ENCODE measurements at regions not wholly inside any gene's neighbourhood (a gene's known extent, or its start where the extent isn't known, plus 50 kb on each side); places are given as distances from the start of the nearest gene placed in this dataset.
"Not testable (repeated sequence)": the region's sequence is repeated elsewhere in the genome, so short reads cannot be mapped to it uniquely, and the experiment has no call there.

DNA sequence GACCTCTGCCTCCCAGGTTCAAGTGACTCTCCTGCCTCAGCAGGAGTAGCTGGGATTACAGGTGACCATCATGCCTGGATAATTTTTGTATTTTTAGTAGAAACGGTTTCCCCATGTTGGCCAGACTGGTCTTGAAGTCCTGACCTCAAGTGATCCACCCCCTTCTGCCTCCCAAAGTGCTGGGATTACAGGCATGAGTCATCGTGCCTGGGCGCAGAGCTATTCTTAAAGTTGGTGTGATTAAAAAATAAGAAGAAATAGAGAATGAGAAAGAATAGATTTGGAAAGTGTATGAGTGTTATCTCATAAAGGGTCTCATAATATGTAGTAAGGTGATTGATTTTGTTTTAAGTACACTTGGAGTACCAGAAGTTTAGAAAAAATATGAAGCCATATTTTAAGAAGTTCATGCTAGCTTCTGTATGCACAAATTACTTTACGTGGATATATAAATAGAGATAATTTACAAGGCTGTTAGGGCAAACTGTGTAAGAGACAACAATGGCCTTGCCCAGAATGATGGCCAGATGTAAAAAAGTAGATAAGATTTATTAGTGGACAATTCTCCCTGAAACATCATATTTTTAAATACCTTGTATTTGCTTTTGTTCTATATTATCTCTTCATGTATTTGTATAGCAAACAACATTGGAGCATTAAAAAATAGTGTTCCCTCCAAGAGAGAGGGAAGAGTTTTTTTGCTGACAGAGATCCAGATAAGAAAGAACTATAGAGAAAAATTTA is 1108.5 kb downstream of the SLC16A7 start:
- Mint-ChIP-seq H3K27ac (no peak overlapping the region), H3K27me3 (no peaks in the 10 kb centered on the region), H3K36me3 (ENCODE audit: insufficient read depth) (no peaks in the 10 kb centered on the region), H3K9me3 (peaks cover 5% of the 10 kb centered on the region in 2 donors), H3K4me3 (no peak overlapping the region), H3K4me1 (ENCODE audit: low read depth in 2 of 2) (no peaks in the 10 kb centered on the region)
- no peak for ATAC-seq (replicated peaks)
- DNase-seq: no peak

DNA sequence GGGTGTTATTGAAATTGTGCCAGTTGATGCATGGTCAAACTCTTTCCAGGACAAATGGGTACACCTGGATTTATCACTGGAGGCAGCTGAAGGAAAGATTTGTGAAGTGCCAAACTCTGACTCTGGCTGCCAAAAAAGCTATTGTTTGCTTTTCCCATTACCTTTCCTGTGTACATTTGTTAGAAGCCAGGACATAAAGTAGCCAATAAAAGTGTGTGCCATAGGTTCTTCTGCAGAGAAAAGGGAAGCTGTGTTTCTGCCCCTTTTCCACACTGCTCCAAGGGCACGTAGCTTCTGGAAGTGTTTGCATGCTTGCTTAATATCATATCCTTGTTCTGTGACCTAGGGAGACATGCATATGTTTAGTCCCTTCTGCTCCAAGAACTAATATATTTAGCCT is 1114.4 kb downstream of the SLC16A7 start:
- DNase-seq (no peak), ATAC-seq (replicated peaks) (no peak)
- H3K27ac Mint-ChIP-seq: no peak overlapping the region

DNA sequence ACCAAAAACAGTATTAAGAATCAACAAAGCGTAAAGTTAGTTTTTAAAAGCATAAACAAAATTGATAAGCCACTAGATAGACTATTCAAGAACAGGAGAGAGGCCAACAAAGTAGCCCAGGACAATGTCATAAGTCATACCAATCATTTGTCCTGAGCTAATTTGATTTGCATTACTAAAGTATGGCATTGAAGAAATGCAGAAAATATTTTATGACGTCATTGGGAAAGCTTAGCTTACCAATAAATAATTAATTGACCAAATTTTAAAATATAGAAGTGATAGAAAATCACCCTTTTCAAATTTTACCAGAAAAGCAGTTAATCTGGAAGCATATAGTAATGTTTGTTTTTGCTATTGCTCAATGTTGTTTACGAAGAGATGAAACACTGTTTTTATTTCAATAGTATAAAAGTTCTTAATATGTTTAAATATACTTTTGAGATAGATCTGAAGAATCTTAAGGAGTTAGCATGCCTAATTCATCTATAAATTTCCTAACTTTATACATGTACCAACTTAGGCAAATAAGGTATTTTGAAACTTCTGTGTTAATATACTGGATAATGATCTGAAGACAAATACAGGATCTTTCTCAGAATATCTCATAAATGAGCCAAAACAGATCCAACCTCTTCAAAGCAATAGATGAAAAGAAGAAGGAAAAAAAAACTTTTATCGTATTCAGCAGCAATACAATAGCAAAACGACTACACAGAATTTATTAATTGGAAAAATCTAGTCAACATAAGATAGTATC is 1118.5 kb downstream of the SLC16A7 start:
- no peaks in the 10 kb centered on the region for H3K4me1 Mint-ChIP-seq (ENCODE audit: low read depth in 2 of 2)

More for the DNA sequence above, 1114.4 kb downstream of the SLC16A7 start:
- Mint-ChIP-seq H3K36me3 (ENCODE audit: insufficient read depth) (no peaks in the 10 kb centered on the region), H3K4me3 (no peak overlapping the region), H3K4me1 (ENCODE audit: low read depth in 2 of 2) (no peaks in the 10 kb centered on the region), H3K27me3 (no peaks in the 10 kb centered on the region), H3K9me3 (peaks cover 0 to 10% of the 10 kb centered on the region in 2 donors)

DNA sequence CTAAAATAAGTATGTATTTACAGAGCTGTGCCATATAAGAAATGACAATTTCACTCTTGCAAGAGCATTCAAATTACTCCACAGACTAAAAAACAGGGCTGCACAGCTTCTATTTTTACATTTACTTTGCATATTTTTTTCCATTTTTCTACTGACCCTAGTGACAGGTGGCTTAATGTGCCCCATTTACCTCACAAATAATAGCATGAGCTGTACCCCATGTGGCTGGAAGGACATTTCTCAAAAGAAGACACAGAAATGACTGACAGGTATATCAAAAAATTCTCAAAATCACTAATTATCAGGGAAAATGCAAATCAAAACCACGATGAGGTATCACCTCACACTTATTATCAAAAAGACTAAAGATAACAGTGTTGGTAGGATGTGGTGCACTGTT is 1128.6 kb downstream of the SLC16A7 start:
- no peaks in the 10 kb centered on the region for H3K36me3 Mint-ChIP-seq (ENCODE audit: insufficient read depth)
- no peak overlapping the region for H3K27ac Mint-ChIP-seq
- peaks cover 0 to 2% of the 10 kb centered on the region in 2 donors for H3K9me3 Mint-ChIP-seq
- DNase-seq (no peak), ATAC-seq (replicated peaks) (no peak)
- H3K27me3 Mint-ChIP-seq: no peaks in the 10 kb centered on the region
- no peaks in the 10 kb centered on the region for H3K4me1 Mint-ChIP-seq (ENCODE audit: low read depth in 2 of 2)
- no peak overlapping the region for H3K4me3 Mint-ChIP-seq

More for the DNA sequence above, 1118.5 kb downstream of the SLC16A7 start:
- DNase-seq (no peak), ATAC-seq (replicated peaks) (no peak)
- Mint-ChIP-seq H3K27me3 (no peaks in the 10 kb centered on the region), H3K36me3 (ENCODE audit: insufficient read depth) (no peaks in the 10 kb centered on the region), H3K27ac (no peak overlapping the region), H3K4me3 (no peak overlapping the region), H3K9me3 (peaks cover 7 to 12% of the 10 kb centered on the region in 2 donors)

DNA sequence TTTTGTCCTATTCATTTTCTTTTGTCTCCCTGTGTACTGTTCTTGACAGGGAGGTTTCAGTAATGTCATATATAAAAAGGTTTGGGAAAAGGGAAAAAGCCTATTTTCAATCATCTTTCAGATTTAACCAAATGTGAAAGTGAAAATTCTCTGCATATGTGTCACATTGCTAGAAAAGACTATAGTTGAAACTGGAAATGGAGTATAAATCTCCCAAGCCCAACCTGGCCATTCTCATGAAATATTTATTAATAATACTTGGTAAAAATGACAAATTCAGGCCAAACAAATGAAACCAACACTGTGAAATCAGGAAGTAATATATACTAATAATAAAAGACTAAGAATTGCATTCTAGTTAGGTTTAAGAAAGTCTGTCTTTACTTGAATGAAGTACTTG is 1129.2 kb downstream of the SLC16A7 start:
- no peak overlapping the region for H3K4me3 Mint-ChIP-seq
- no peak overlapping the region for H3K27ac Mint-ChIP-seq
- ATAC-seq (replicated peaks) (no peak), DNase-seq (no peak)
- no peaks in the 10 kb centered on the region for H3K27me3 Mint-ChIP-seq
- H3K36me3 Mint-ChIP-seq (ENCODE audit: insufficient read depth): no peaks in the 10 kb centered on the region
- H3K4me1 Mint-ChIP-seq (ENCODE audit: low read depth in 2 of 2): no peaks in the 10 kb centered on the region
- peaks cover 0 to 2% of the 10 kb centered on the region in 2 donors for H3K9me3 Mint-ChIP-seq

DNA sequence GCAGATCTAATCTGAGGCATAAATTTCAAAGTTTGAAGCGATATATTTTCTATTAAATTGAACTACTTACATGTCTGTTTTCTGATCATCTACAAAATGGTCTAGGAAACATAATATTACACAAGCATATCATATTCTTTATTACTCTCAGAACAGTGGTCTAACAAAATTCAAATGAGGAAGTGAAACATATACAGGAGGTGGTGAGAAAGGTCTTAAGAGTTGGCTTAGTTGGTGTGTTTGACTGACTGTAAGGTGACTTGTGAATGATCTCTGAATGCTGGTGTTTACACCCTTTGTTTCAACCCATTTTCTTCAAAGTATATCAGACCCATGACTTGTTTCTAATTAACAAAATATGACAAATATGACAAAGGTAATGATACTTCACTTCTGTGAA is 1156.8 kb downstream of the SLC16A7 start:
- no peaks in the 10 kb centered on the region for H3K4me1 Mint-ChIP-seq (ENCODE audit: low read depth in 2 of 2)
- no peak overlapping the region for H3K4me3 Mint-ChIP-seq
- H3K9me3 Mint-ChIP-seq: peaks cover 15 to 26% of the 10 kb centered on the region in 2 donors
- no peaks in the 10 kb centered on the region for H3K27me3 Mint-ChIP-seq
- no peaks in the 10 kb centered on the region for H3K36me3 Mint-ChIP-seq (ENCODE audit: insufficient read depth)
- ATAC-seq (replicated peaks) (no peak), DNase-seq (no peak)
- H3K27ac Mint-ChIP-seq: no peak overlapping the region

DNA sequence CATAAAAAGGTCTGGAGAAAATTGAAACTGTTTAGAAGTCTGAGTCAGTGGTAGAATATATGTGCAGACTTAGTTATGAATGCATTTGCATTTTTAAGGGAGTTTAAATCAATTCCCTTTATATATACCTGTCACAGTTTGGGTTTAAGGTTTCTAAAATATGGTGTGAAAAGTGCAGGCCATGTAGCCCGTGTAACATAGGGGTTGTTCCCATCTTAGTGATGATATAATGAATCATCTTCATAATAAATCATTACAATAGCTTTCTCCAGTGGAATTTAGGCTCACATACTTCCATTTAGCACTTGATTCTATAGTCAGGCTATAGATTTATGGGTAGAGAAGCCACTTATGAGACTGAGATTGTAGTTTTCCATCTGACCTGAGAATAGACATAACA is 1162.4 kb downstream of the SLC16A7 start:
- H3K4me1 Mint-ChIP-seq (ENCODE audit: low read depth in 2 of 2): no peaks in the 10 kb centered on the region
- no peak overlapping the region for H3K27ac Mint-ChIP-seq
- H3K27me3 Mint-ChIP-seq: no peaks in the 10 kb centered on the region
- H3K36me3 Mint-ChIP-seq (ENCODE audit: insufficient read depth): no peaks in the 10 kb centered on the region
- no peak for ATAC-seq (replicated peaks)
- no peak for DNase-seq
- no peak overlapping the region for H3K4me3 Mint-ChIP-seq
- H3K9me3 Mint-ChIP-seq: peaks cover 5 to 18% of the 10 kb centered on the region in 2 donors

DNA sequence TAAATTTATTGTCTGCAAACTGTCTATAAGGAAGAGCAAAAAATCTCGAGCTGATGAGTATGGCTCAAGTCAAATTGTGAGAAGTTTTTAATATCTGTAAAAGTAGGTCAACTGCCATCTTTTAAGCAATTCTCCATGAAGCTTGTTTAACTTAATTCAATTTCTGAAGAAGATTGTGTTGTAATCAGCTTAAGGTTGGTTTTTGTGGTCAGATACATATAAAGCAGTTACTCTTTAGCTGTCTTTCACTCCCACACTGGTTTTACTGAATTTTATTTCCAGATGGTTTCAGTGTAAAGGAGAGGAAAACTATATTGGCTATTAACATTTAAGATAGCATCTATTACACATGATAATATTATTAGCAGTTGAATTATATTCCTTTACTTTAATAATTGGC is 1165.1 kb downstream of the SLC16A7 start:
- H3K9me3 Mint-ChIP-seq: peaks cover 5 to 11% of the 10 kb centered on the region in 2 donors
- H3K4me3 Mint-ChIP-seq: no peak overlapping the region

DNA sequence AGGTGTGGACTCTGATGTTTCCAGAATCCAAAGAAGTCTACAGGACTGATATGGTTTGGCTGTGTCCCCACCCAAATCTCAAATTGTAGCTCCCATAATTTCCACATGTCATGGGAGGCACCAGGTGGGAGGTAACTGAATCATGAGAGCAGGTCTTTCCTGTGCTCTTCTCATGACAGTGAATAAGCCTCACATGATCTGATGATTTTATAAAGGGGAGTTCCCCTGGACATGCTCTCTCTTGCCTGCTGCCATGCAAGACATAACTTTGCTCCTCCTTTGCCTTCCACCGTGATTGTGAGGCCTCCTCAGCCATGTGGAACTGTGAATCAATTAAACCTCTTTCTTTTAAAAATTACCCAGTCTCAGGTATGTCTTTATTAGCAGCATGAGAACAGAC is 1205.3 kb downstream of the SLC16A7 start:
- H3K36me3 Mint-ChIP-seq (ENCODE audit: insufficient read depth); DNase-seq; H3K9me3 Mint-ChIP-seq; H3K27me3 Mint-ChIP-seq; H3K27ac Mint-ChIP-seq; ATAC-seq (replicated peaks); H3K4me1 Mint-ChIP-seq (ENCODE audit: low read depth in 2 of 2); H3K4me3 Mint-ChIP-seq: not testable (repeated sequence)

More for the DNA sequence above, 1165.1 kb downstream of the SLC16A7 start:
- Mint-ChIP-seq H3K27ac (no peak overlapping the region), H3K4me1 (ENCODE audit: low read depth in 2 of 2) (no peaks in the 10 kb centered on the region), H3K27me3 (no peaks in the 10 kb centered on the region), H3K36me3 (ENCODE audit: insufficient read depth) (no peaks in the 10 kb centered on the region)
- ATAC-seq (replicated peaks) (no peak), DNase-seq (no peak)

DNA sequence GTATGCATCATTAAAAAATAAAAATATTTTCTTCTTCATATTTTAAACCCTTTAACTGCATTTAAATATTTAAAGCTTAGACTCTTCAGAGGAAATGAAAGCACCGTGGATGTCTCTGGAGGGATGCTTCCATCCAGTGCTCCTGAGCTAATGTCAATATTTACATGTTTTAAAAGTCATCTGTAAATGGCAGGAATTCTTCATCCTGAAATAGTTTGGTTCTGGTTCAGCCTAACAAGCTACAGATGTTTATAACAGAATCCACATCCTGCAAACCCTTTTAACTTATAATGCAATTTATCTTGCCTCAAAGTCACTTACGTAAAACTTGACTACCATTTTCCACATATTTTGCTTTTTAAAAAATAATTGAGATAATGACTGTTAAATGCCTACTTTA is 1207.3 kb downstream of the SLC16A7 start:
- no peaks in the 10 kb centered on the region for H3K36me3 Mint-ChIP-seq (ENCODE audit: insufficient read depth)
- H3K4me3 Mint-ChIP-seq: no peak overlapping the region
- DNase-seq (no peak), ATAC-seq (replicated peaks) (no peak)
- no peaks in the 10 kb centered on the region for H3K27me3 Mint-ChIP-seq
- H3K4me1 Mint-ChIP-seq (ENCODE audit: low read depth in 2 of 2): no peaks in the 10 kb centered on the region
- H3K9me3 Mint-ChIP-seq: peaks cover 0 to 2% of the 10 kb centered on the region in 2 donors
- no peak overlapping the region for H3K27ac Mint-ChIP-seq

DNA sequence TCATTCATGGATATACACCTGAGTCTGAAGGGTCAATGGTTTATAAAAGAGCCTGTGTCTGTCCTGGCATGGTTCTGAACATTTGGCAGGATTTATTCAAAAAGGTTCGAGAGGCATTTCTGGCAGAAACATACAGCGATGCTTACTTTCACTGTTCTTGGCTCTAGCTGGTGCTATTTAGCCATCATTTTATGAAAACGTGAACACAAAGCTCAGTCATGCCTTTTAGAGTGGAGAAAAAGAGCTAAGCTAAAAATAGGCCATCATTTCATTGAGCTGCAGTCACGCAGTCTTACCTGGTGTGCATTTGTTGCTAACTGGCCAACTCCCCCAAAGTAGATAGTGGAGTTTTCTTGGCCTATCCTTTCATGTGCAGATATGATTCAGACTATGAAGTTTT is 1209.5 kb downstream of the SLC16A7 start:
- H3K27me3 Mint-ChIP-seq: no peaks in the 10 kb centered on the region
- no peak for ATAC-seq (replicated peaks)
- H3K36me3 Mint-ChIP-seq (ENCODE audit: insufficient read depth): no peaks in the 10 kb centered on the region
- H3K9me3 Mint-ChIP-seq: peaks cover 0 to 2% of the 10 kb centered on the region in 2 donors
- no peak overlapping the region for H3K4me3 Mint-ChIP-seq
- no peaks in the 10 kb centered on the region for H3K4me1 Mint-ChIP-seq (ENCODE audit: low read depth in 2 of 2)
- H3K27ac Mint-ChIP-seq: no peak overlapping the region
- DNase-seq: no peak

DNA sequence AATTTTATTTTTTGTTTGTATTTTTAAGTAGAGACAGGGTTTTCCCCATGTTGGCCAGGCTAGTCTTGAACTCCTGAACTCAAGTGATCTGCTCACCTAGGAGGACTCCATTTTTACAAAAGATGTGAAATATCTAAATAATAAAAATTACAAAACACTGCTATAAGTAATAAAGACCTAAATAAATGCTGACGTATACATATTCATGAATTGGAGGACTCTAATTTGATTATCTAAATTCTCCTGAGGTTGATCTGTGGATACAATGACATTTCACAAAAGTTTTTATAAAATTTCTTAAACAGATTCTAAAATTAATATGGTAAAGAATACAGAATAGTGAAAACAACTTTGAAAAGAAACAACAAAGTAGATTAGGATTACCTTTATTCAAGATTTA is 1224.0 kb downstream of the SLC16A7 start:
- H3K9me3 Mint-ChIP-seq: peaks cover 3 to 8% of the 10 kb centered on the region in 2 donors
- no peaks in the 10 kb centered on the region for H3K36me3 Mint-ChIP-seq (ENCODE audit: insufficient read depth)
- H3K27ac Mint-ChIP-seq: no peak overlapping the region
- H3K4me3 Mint-ChIP-seq: no peak overlapping the region
- no peak for DNase-seq
- H3K4me1 Mint-ChIP-seq (ENCODE audit: low read depth in 2 of 2): no peaks in the 10 kb centered on the region
- no peak for ATAC-seq (replicated peaks)
- H3K27me3 Mint-ChIP-seq: no peaks in the 10 kb centered on the region

DNA sequence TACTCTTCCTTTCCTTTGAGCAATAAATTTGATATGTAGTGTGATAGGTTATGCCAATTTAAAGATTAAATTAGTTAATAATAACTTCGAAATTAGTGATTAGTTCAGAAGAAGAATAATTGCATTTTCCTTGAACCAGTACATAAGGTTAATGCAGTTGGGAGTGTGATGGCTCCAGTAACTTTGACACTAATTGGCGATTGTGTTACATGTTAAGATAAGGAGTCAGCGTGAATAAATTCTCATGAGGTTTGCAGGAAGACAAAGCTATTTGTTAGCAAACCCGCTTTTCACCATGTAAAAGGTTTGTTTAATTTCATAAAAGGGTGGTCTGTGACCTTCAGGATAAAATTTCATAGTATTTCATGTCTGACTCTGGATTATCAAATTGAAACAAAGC is 1226.8 kb downstream of the SLC16A7 start:
- no peaks in the 10 kb centered on the region for H3K4me1 Mint-ChIP-seq (ENCODE audit: low read depth in 2 of 2)
- no peaks in the 10 kb centered on the region for H3K27me3 Mint-ChIP-seq
- no peaks in the 10 kb centered on the region for H3K36me3 Mint-ChIP-seq (ENCODE audit: insufficient read depth)

DNA sequence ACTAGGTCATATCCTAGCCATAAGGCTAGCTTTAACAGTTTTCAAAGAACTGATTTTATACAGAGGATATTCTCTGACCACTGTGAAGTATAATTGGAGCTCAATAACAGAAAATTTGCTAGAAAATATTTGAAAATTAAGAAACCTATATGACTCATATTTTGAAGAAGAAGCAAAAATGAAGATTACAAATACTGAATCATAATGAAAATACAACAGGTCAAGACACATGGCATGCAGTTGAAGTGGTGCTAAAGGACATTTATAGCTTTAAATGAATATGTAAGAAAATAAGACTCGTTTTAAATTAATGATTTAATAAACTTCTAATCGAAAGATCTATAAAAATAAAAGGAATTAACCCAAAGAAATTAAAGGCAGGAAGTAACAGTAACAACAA is 1234.6 kb downstream of the SLC16A7 start:
- ATAC-seq (replicated peaks) (no peak), DNase-seq (no peak)
- H3K27me3 Mint-ChIP-seq: no peaks in the 10 kb centered on the region
- H3K4me1 Mint-ChIP-seq (ENCODE audit: low read depth in 2 of 2): no peaks in the 10 kb centered on the region
- no peaks in the 10 kb centered on the region for H3K36me3 Mint-ChIP-seq (ENCODE audit: insufficient read depth)
- H3K27ac Mint-ChIP-seq: no peak overlapping the region
- no peak overlapping the region for H3K4me3 Mint-ChIP-seq
- H3K9me3 Mint-ChIP-seq: peaks cover 8 to 21% of the 10 kb centered on the region in 2 donors

More for the DNA sequence above, 1226.8 kb downstream of the SLC16A7 start:
- no peak overlapping the region for H3K27ac Mint-ChIP-seq
- H3K9me3 Mint-ChIP-seq: peaks cover 0 to 3% of the 10 kb centered on the region in 2 donors
- ATAC-seq (replicated peaks) (no peak), DNase-seq (no peak)
- no peak overlapping the region for H3K4me3 Mint-ChIP-seq
